ENCODE measurements at regions not wholly inside any gene's neighbourhood (a gene's known extent, or its start where the extent isn't known, plus 50 kb on each side); places are given as distances from the start of the nearest gene placed in this dataset.

- TF ChIP-seq, protein P1, sequence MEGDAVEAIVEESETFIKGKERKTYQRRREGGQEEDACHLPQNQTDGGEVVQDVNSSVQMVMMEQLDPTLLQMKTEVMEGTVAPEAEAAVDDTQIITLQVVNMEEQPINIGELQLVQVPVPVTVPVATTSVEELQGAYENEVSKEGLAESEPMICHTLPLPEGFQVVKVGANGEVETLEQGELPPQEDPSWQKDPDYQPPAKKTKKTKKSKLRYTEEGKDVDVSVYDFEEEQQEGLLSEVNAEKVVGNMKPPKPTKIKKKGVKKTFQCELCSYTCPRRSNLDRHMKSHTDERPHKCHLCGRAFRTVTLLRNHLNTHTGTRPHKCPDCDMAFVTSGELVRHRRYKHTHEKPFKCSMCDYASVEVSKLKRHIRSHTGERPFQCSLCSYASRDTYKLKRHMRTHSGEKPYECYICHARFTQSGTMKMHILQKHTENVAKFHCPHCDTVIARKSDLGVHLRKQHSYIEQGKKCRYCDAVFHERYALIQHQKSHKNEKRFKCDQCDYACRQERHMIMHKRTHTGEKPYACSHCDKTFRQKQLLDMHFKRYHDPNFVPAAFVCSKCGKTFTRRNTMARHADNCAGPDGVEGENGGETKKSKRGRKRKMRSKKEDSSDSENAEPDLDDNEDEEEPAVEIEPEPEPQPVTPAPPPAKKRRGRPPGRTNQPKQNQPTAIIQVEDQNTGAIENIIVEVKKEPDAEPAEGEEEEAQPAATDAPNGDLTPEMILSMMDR (IDR thresholded peaks at IDR 0.05; ENCODE audit: control extremely low read depth in 1 of 3, insufficient read depth in 1 of 3, low read depth in 1 of 3, low read length in 3 of 3) = no peak
- TF ChIP-seq GABPA (IDR thresholded peaks at IDR 0.05; ENCODE audit: borderline replicate concordance, insufficient read depth, low read length) (no peak), BCL11A (IDR thresholded peaks at IDR 0.05; ENCODE audit: low read depth in 2 of 2, low read length in 2 of 2) (no peak), POLR2A (IDR thresholded peaks at IDR 0.05; ENCODE audit: control extremely low read depth in 1 of 2, low read depth in 2 of 2, low read length in 2 of 2) (no peak), RNF2 (IDR thresholded peaks at IDR 0.05; ENCODE audit: borderline replicate concordance, low read depth, low read length, missing control alignments, poor library complexity, severe bottlenecking) (no peak), POLR2AphosphoS5 (IDR thresholded peaks at IDR 0.05; ENCODE audit: low read depth, low read length) (no peak), USF2 (IDR thresholded peaks at IDR 0.05; ENCODE audit: low read length) (no peak), SUZ12 (IDR thresholded peaks at IDR 0.05; ENCODE audit: low read length) (no peak)
Observed at GRCh38 chr6:24988562-24988961, 52.8 kb upstream of the RIPOR2 start.

All from H1 (cell line).